Muscle of leg (tissue), 3 donors: ENCODE measurements at regions not wholly inside any gene's neighbourhood (a gene's known extent, or its start where the extent isn't known, plus 50 kb on each side); places are given as distances from the start of the nearest gene placed in this dataset.
A peak's percentile ranks its signal among the peaks of the same experiment; 100 is the strongest.

Experiments
- DNase-seq: peaks from one replicate; pipeline ENCODE4 v3.0.0; 2013
- H3K27ac ChIP-seq: one replicate; pipeline ENCODE4 v1.5.1; 2013; ENCODE audit warnings: mild to moderate bottlenecking, low read length, control low read depth
- H3K27me3 ChIP-seq: one replicate; pipeline ENCODE4 v1.6.1; 2013; ENCODE audit warnings: low read length; ENCODE audit not compliant: control insufficient read depth, insufficient read depth
- H3K36me3 ChIP-seq: one replicate; pipeline ENCODE4 v1.6.1; 2013; ENCODE audit warnings: low read length; ENCODE audit not compliant: control insufficient read depth, insufficient read depth
- H3K4me1 ChIP-seq: one replicate; pipeline ENCODE4 v1.6.1; 2013; ENCODE audit warnings: low read length; ENCODE audit not compliant: control insufficient read depth, insufficient read depth
- H3K4me3 ChIP-seq: one replicate; pipeline ENCODE4 v1.5.1; 2013; ENCODE audit warnings: low read length, control low read depth
- H3K9me3 ChIP-seq: replicated peaks from 2 replicates; pipeline ENCODE4 v1.6.1; 2013; ENCODE audit warnings: low read depth, low read length; ENCODE audit not compliant: control insufficient read depth
- WGBS: methylation state at CpG from one replicate; pipeline ENCODE4 v1.1.5; 2013; ENCODE audit warnings: missing lambda C conversion rate; ENCODE audit not compliant: insufficient coverage; 5-methylcytosine and 5-hydroxymethylcytosine counted together

- WGBS, result no CpG with 5 or more reads among the region's 1 CpG
- peak; percentile 7 for DNase-seq
- H3K4me1 ChIP-seq, result no peaks in the 10 kb centered on the region
- H3K27ac ChIP-seq, result no peak overlapping the region
- no peaks in the 10 kb centered on the region for H3K27me3 ChIP-seq
- H3K9me3 ChIP-seq, result no peaks in the 10 kb centered on the region
- no peaks in the 10 kb centered on the region for H3K36me3 ChIP-seq
- no peak overlapping the region for H3K4me3 ChIP-seq
Observed at GRCh38 chr9:30845136-30845535, 1539.3 kb upstream of the ACO1 start.

- no peak overlapping the region for H3K27ac ChIP-seq
- H3K4me1 ChIP-seq, result no peaks in the 10 kb centered on the region
- peak; percentile 66 for DNase-seq
- no peaks in the 10 kb centered on the region for H3K36me3 ChIP-seq
- WGBS, result no CpG with 5 or more reads among the region's 3 CpGs
- peaks cover 3% of the 10 kb centered on the region for H3K9me3 ChIP-seq
- no peaks in the 10 kb centered on the region for H3K27me3 ChIP-seq
- no peak overlapping the region for H3K4me3 ChIP-seq
Observed at GRCh38 chr9:30846651-30847050, 1537.8 kb upstream of the ACO1 start.

- DNase-seq, result no peak
- Histone ChIP-seq H3K4me1 (no peaks in the 10 kb centered on the region), H3K27ac (no peak overlapping the region), H3K27me3 (no peaks in the 10 kb centered on the region), H3K36me3 (no peaks in the 10 kb centered on the region), H3K4me3 (no peak overlapping the region), H3K9me3 (peaks cover 3% of the 10 kb centered on the region)
Observed at GRCh38 chr9:30851600-30851999, 1532.8 kb upstream of the ACO1 start.

- DNase-seq, result peak; percentile 34
- H3K36me3 ChIP-seq, result no peaks in the 10 kb centered on the region
- H3K27me3 ChIP-seq, result no peaks in the 10 kb centered on the region
- H3K27ac ChIP-seq, result no peak overlapping the region
- no CpG with 5 or more reads among the region's 1 CpG for WGBS
- no peaks in the 10 kb centered on the region for H3K4me1 ChIP-seq
- H3K4me3 ChIP-seq, result no peak overlapping the region
- no peaks in the 10 kb centered on the region for H3K9me3 ChIP-seq
Observed at GRCh38 chr9:30900706-30901105, 1483.7 kb upstream of the ACO1 start.

- H3K36me3 ChIP-seq, result no peaks in the 10 kb centered on the region
- WGBS, result 60% methylated on average over 1 of the region's 3 CpGs
- no peak for DNase-seq
Observed at GRCh38 chr9:30913331-30913730, 1471.1 kb upstream of the ACO1 start.

GRCh38 chr9:30915451-30915850 is 1469.0 kb upstream of the ACO1 start:
- no CpG with 5 or more reads among the region's 4 CpGs for WGBS
- Histone ChIP-seq H3K9me3 (no peaks in the 10 kb centered on the region), H3K27ac (no peak overlapping the region), H3K36me3 (no peaks in the 10 kb centered on the region), H3K27me3 (no peaks in the 10 kb centered on the region), H3K4me1 (no peaks in the 10 kb centered on the region), H3K4me3 (no peak overlapping the region)
- no peak for DNase-seq

More at GRCh38 chr9:30913331-30913730, 1471.1 kb upstream of the ACO1 start:
- no peak overlapping the region for H3K4me3 ChIP-seq
- no peaks in the 10 kb centered on the region for H3K27me3 ChIP-seq
- H3K9me3 ChIP-seq, result no peaks in the 10 kb centered on the region
- no peak overlapping the region for H3K27ac ChIP-seq
- H3K4me1 ChIP-seq, result no peaks in the 10 kb centered on the region

- Histone ChIP-seq H3K27ac (no peak overlapping the region), H3K4me3 (no peak overlapping the region), H3K27me3 (no peaks in the 10 kb centered on the region), H3K9me3 (no peaks in the 10 kb centered on the region), H3K4me1 (no peaks in the 10 kb centered on the region), H3K36me3 (no peaks in the 10 kb centered on the region)
- WGBS, result 86% methylated on average over 2 of the region's 5 CpGs
- DNase-seq, result no peak
Observed at GRCh38 chr9:30925126-30925525, 1459.3 kb upstream of the ACO1 start.

- Histone ChIP-seq H3K27ac (no peak overlapping the region), H3K36me3 (no peaks in the 10 kb centered on the region), H3K27me3 (no peaks in the 10 kb centered on the region), H3K4me3 (no peak overlapping the region), H3K9me3 (no peaks in the 10 kb centered on the region), H3K4me1 (no peaks in the 10 kb centered on the region)
- no peak for DNase-seq
- no CpG with 5 or more reads among the region's 2 CpGs for WGBS
Observed at GRCh38 chr9:30925635-30926034, 1458.8 kb upstream of the ACO1 start.

- no CpG with 5 or more reads among the region's 4 CpGs for WGBS
- Histone ChIP-seq H3K4me1 (no peaks in the 10 kb centered on the region), H3K4me3 (no peak overlapping the region), H3K36me3 (no peaks in the 10 kb centered on the region), H3K27me3 (no peaks in the 10 kb centered on the region), H3K9me3 (no peaks in the 10 kb centered on the region), H3K27ac (no peak overlapping the region)
- DNase-seq, result no peak
Observed at GRCh38 chr9:30928045-30928444, 1456.4 kb upstream of the ACO1 start.

GRCh38 chr9:30932226-30932625 is 1452.2 kb upstream of the ACO1 start:
- H3K27me3 ChIP-seq, result no peaks in the 10 kb centered on the region
- no CpG with 5 or more reads among the region's 2 CpGs for WGBS
- no peaks in the 10 kb centered on the region for H3K9me3 ChIP-seq
- no peaks in the 10 kb centered on the region for H3K4me1 ChIP-seq
- no peak for DNase-seq
- H3K36me3 ChIP-seq, result no peaks in the 10 kb centered on the region
- no peak overlapping the region for H3K27ac ChIP-seq
- no peak overlapping the region for H3K4me3 ChIP-seq

- H3K27me3 ChIP-seq, result no peaks in the 10 kb centered on the region
- H3K4me3 ChIP-seq, result no peak overlapping the region
Observed at GRCh38 chr9:30935730-30936129, 1448.7 kb upstream of the ACO1 start.

More at GRCh38 chr9:30935730-30936129, 1448.7 kb upstream of the ACO1 start:
- no peaks in the 10 kb centered on the region for H3K9me3 ChIP-seq
- no peak overlapping the region for H3K27ac ChIP-seq
- no peaks in the 10 kb centered on the region for H3K36me3 ChIP-seq
- no peaks in the 10 kb centered on the region for H3K4me1 ChIP-seq
- no peak for DNase-seq
